ACC112 (cell line): ENCODE measurements at regions not wholly inside any gene's neighbourhood (a gene's known extent, or its start where the extent isn't known, plus 50 kb on each side); places are given as distances from the start of the nearest gene placed in this dataset.

ENCODE experiments used
- H2AFZ ChIP-seq: fragments of 200-600 bp; sonication (generic); one replicate; pipeline ENCODE4 v1.6.0; 2017; ENCODE audit warnings: antibody characterized with exemption, low read length; ENCODE audit not compliant: unreplicated experiment
- H3K27ac ChIP-seq: fragments of 200-600 bp; sonication (generic); 2 replicates; pipeline ENCODE4 v1.5.1; 2014; ENCODE audit warnings: low read depth, mild to moderate bottlenecking, antibody characterized with exemption, low read length, moderate library complexity
- H3K27me3 ChIP-seq: fragments of 200-600 bp; sonication (generic); 2 replicates; pipeline ENCODE4 v1.6.1; 2014; ENCODE audit warnings: mild to moderate bottlenecking, antibody characterized with exemption, low read length, moderate library complexity, mixed read lengths; ENCODE audit not compliant: insufficient read depth
- H3K36me3 ChIP-seq: fragments of 200-600 bp; sonication (generic); 2 replicates; pipeline ENCODE4 v1.6.1; 2016; ENCODE audit warnings: mild to moderate bottlenecking, antibody characterized with exemption, low read length, moderate library complexity, mixed read lengths; ENCODE audit not compliant: insufficient read depth
- H3K4me1 ChIP-seq: fragments of 200-600 bp; sonication (generic); one replicate; pipeline ENCODE4 v1.6.1; 2016; ENCODE audit warnings: low read length, mixed read lengths; ENCODE audit not compliant: insufficient read depth, unreplicated experiment, control insufficient read depth
- H3K4me3 ChIP-seq: fragments of 200-600 bp; sonication (generic); 2 replicates; pipeline ENCODE4 v1.5.1; 2014; ENCODE audit warnings: mild to moderate bottlenecking, low read depth, low read length
- H3K79me2 ChIP-seq: fragments of 200-600 bp; sonication (generic); one replicate; pipeline ENCODE4 v1.6.0; 2016; ENCODE audit warnings: low read length; ENCODE audit not compliant: control insufficient read depth, unreplicated experiment, insufficient read depth

DNA sequence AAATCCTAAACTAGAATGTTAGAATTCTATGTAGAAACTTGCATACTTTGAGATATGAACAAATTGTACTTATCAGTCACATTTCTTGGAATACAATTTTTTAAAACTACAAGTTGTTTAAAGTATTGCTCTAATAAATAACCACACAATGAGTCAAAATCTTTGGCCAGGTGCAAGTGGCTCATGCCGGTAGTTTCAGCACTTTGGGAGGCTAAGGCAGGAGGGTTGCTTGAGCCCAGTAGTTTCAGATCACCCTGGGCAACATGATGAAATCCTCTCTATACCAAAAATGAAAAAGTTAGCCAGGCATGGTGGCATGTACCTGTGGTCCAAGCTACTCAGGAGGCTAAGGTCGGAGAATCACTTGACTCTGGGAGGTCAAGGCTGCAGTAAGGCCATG is 257.8 kb downstream of the COX7C start:
- H3K27ac ChIP-seq: no peak overlapping the region
- no peaks in the 10 kb centered on the region for H3K4me1 ChIP-seq
- H2AFZ ChIP-seq: no peak overlapping the region
- H3K27me3 ChIP-seq: peaks cover 42% of the 10 kb centered on the region
- no peak overlapping the region for H3K4me3 ChIP-seq
- no peaks in the 10 kb centered on the region for H3K79me2 ChIP-seq
- H3K36me3 ChIP-seq: no peaks in the 10 kb centered on the region

GRCh38 chr5:86878250-86878649 is 260.5 kb downstream of the COX7C start:
- no peaks in the 10 kb centered on the region for H3K36me3 ChIP-seq
- H3K27ac ChIP-seq: no peak overlapping the region
- H3K79me2 ChIP-seq: no peaks in the 10 kb centered on the region
- no peak overlapping the region for H2AFZ ChIP-seq
- peaks cover 30% of the 10 kb centered on the region for H3K27me3 ChIP-seq
- no peaks in the 10 kb centered on the region for H3K4me1 ChIP-seq
- H3K4me3 ChIP-seq: no peak overlapping the region

GRCh38 chr5:86879086-86879485 is 261.3 kb downstream of the COX7C start:
- Histone ChIP-seq H3K4me1 (no peaks in the 10 kb centered on the region), H3K79me2 (no peaks in the 10 kb centered on the region), H3K27ac (no peak overlapping the region), H2AFZ (no peak overlapping the region), H3K36me3 (no peaks in the 10 kb centered on the region), H3K27me3 (peaks cover 23% of the 10 kb centered on the region), H3K4me3 (no peak overlapping the region)

- Histone ChIP-seq H3K79me2 (no peaks in the 10 kb centered on the region), H3K27ac (no peak overlapping the region), H3K27me3 (peaks cover 17% of the 10 kb centered on the region; the same call in 1 of the 2 replicates), H2AFZ (no peak overlapping the region), H3K36me3 (no peaks in the 10 kb centered on the region), H3K4me1 (no peaks in the 10 kb centered on the region), H3K4me3 (no peak overlapping the region)
Observed at GRCh38 chr5:86880344-86880743, 262.6 kb downstream of the COX7C start.

DNA sequence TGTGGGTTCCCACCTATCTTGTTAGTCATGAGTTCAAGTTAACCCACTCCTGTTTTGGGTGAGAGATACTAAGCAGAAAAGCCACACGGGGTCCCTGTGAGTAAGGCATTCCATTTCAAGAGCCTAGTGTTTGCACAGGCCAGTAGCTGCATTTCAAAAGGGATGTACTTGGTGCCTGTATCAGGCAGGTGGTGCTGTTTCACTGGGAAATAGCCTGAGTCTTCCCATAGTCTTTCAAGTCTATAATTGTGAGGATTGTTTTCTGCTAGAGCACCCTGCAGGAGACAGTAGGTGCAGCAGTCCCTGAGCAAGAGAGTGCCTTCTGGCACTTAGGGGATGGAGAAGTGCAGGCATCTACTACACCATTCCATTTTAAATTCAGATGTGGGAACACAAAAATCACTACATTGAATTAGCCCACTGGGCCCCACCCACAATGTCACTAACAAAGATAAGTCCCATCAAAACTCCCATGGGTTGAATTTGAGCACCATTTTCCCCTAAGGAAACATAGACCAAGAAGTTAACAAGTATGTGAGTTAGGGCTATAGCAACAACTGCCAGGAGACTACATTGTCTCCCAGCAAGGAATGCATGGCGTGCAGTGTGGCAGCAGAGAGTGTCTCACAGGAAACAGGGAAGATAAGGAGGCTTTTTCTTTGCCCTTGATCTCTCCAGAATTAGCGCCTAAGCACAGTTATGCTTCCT is 263.2 kb downstream of the COX7C start:
- no peaks in the 10 kb centered on the region for H3K36me3 ChIP-seq
- no peaks in the 10 kb centered on the region for H3K79me2 ChIP-seq
- H3K27ac ChIP-seq: no peak overlapping the region
- H2AFZ ChIP-seq: no peak overlapping the region
- no peak overlapping the region for H3K4me3 ChIP-seq
- H3K27me3 ChIP-seq: peaks cover 18% of the 10 kb centered on the region; the same call in 1 of the 2 replicates
- no peaks in the 10 kb centered on the region for H3K4me1 ChIP-seq

DNA sequence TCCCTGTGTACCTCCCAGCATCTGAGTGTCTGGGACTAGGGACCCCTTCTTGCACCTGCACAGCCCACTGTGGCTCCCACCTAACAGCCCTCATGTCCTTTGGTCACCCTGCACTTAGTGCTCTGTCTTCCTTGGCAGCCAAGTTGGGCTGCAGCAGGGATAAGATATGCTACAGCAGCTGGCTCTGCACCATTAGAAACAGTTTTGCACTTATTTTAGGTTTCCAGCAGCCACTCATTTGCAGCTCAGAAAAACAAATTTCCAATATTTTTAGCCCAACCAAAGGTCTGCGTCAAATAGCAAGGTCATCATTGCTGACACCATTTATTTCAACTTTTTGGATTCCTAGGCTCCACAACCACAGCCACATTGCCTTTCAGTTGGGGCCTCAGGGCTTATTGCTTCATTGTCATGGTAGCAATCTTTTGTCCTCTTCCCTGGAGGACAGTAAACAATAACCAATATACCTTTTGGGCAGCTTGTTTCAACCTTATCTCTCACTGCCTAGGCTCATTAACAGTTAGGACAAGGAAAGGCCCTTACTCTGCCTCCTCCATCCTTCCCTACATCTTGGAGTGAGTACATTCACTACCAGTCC is 263.9 kb downstream of the COX7C start:
- Histone ChIP-seq H3K4me1 (no peaks in the 10 kb centered on the region), H3K27me3 (peaks cover 21% of the 10 kb centered on the region; the same call in 1 of the 2 replicates), H3K4me3 (no peak overlapping the region), H3K36me3 (no peaks in the 10 kb centered on the region), H3K27ac (no peak overlapping the region), H3K79me2 (no peaks in the 10 kb centered on the region), H2AFZ (no peak overlapping the region)

- H3K4me3 ChIP-seq: no peak overlapping the region
- peaks cover 9% of the 10 kb centered on the region; the same call in 1 of the 2 replicates for H3K27me3 ChIP-seq
- no peaks in the 10 kb centered on the region for H3K79me2 ChIP-seq
- H3K36me3 ChIP-seq: no peaks in the 10 kb centered on the region
- H2AFZ ChIP-seq: no peak overlapping the region
- no peaks in the 10 kb centered on the region for H3K4me1 ChIP-seq
- H3K27ac ChIP-seq: no peak overlapping the region
Observed at GRCh38 chr5:86884608-86885007, 266.9 kb downstream of the COX7C start.

DNA sequence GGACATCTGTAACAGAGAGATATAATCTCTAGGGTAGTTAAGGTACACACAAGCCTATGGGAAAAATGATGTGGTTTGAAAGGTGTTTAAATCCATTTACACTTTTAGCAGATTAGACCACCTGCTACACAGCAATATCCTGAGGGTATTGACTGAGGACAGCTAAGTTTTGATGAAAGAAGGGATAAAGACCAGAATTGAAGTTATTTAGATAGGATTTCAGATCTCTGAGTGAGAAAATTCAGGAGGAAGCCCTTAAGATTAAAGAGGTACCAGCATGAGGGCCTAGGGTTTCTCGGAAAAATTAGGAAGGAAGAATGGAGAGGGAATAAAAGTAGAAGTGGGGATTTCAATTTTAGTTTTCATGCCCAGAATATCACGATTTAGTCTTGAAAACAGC is 267.3 kb downstream of the COX7C start:
- Histone ChIP-seq H3K4me3 (no peak overlapping the region), H3K36me3 (no peaks in the 10 kb centered on the region), H3K27me3 (peaks cover 9% of the 10 kb centered on the region; the same call in 1 of the 2 replicates)

GRCh38 chr5:86885489-86886230 is 267.9 kb downstream of the COX7C start:
- Histone ChIP-seq H3K4me1 (no peaks in the 10 kb centered on the region), H3K27me3 (peaks cover 9% of the 10 kb centered on the region; the same call in 1 of the 2 replicates), H3K27ac (no peak overlapping the region), H3K79me2 (no peaks in the 10 kb centered on the region), H3K36me3 (no peaks in the 10 kb centered on the region), H3K4me3 (no peak overlapping the region), H2AFZ (no peak overlapping the region)

More for the DNA sequence above, 267.3 kb downstream of the COX7C start:
- Histone ChIP-seq H3K4me1 (no peaks in the 10 kb centered on the region), H3K27ac (no peak overlapping the region), H2AFZ (no peak overlapping the region), H3K79me2 (no peaks in the 10 kb centered on the region)

- Histone ChIP-seq H3K27me3 (peaks cover 25% of the 10 kb centered on the region; the same call in 1 of the 2 replicates), H3K4me3 (no peak overlapping the region), H3K27ac (no peak overlapping the region), H2AFZ (no peak overlapping the region), H3K36me3 (no peaks in the 10 kb centered on the region), H3K79me2 (no peaks in the 10 kb centered on the region), H3K4me1 (no peaks in the 10 kb centered on the region)
Observed at GRCh38 chr5:86890375-86890774, 272.6 kb downstream of the COX7C start.
